ENCODE measurements at regions not wholly inside any gene's neighbourhood (a gene's known extent, or its start where the extent isn't known, plus 50 kb on each side); places are given as distances from the start of the nearest gene placed in this dataset.

- Mint-ChIP-seq H3K9me3 (ENCODE audit: low read depth) (no peaks in the 10 kb centered on the region), H3K4me3 (no peak overlapping the region), H3K36me3 (no peaks in the 10 kb centered on the region), H3K27me3 (peaks cover 5% of the 10 kb centered on the region), H3K27ac (no peak overlapping the region), H3K4me1 (ENCODE audit: low read depth) (no peaks in the 10 kb centered on the region)
Observed at GRCh38 chr7:16069998-16070397, 351.3 kb downstream of the CRPPA start.

- no peaks in the 10 kb centered on the region for H3K9me3 Mint-ChIP-seq (ENCODE audit: low read depth)
- H3K27me3 Mint-ChIP-seq, result peaks cover 7% of the 10 kb centered on the region
- no peak overlapping the region for H3K4me3 Mint-ChIP-seq
- H3K27ac Mint-ChIP-seq, result no peak overlapping the region
- no peaks in the 10 kb centered on the region for H3K4me1 Mint-ChIP-seq (ENCODE audit: low read depth)
- H3K36me3 Mint-ChIP-seq, result no peaks in the 10 kb centered on the region
Observed at GRCh38 chr7:16068183-16068582, 353.2 kb downstream of the CRPPA start.

- no peak overlapping the region for H3K4me3 Mint-ChIP-seq
- peaks cover 7% of the 10 kb centered on the region for H3K27me3 Mint-ChIP-seq
- H3K9me3 Mint-ChIP-seq (ENCODE audit: low read depth), result no peaks in the 10 kb centered on the region
- no peaks in the 10 kb centered on the region for H3K4me1 Mint-ChIP-seq (ENCODE audit: low read depth)
- H3K36me3 Mint-ChIP-seq, result no peaks in the 10 kb centered on the region
- H3K27ac Mint-ChIP-seq, result no peak overlapping the region
Observed at GRCh38 chr7:16067711-16068110, 353.6 kb downstream of the CRPPA start.

- peaks cover 7% of the 10 kb centered on the region for H3K27me3 Mint-ChIP-seq
- H3K9me3 Mint-ChIP-seq (ENCODE audit: low read depth), result no peaks in the 10 kb centered on the region
- H3K36me3 Mint-ChIP-seq, result no peaks in the 10 kb centered on the region
- H3K27ac Mint-ChIP-seq, result no peak overlapping the region
- H3K4me3 Mint-ChIP-seq, result no peak overlapping the region
- H3K4me1 Mint-ChIP-seq (ENCODE audit: low read depth), result no peaks in the 10 kb centered on the region
Observed at GRCh38 chr7:16066805-16067459, 354.4 kb downstream of the CRPPA start.

GRCh38 chr7:16065939-16066338 is 355.4 kb downstream of the CRPPA start:
- H3K36me3 Mint-ChIP-seq, result no peaks in the 10 kb centered on the region
- no peak overlapping the region for H3K27ac Mint-ChIP-seq
- no peaks in the 10 kb centered on the region for H3K4me1 Mint-ChIP-seq (ENCODE audit: low read depth)
- no peaks in the 10 kb centered on the region for H3K9me3 Mint-ChIP-seq (ENCODE audit: low read depth)
- no peak overlapping the region for H3K4me3 Mint-ChIP-seq
- H3K27me3 Mint-ChIP-seq, result peaks cover 7% of the 10 kb centered on the region

- Mint-ChIP-seq H3K27me3 (peaks cover 5% of the 10 kb centered on the region), H3K36me3 (no peaks in the 10 kb centered on the region), H3K4me3 (no peak overlapping the region), H3K4me1 (ENCODE audit: low read depth) (no peaks in the 10 kb centered on the region), H3K9me3 (ENCODE audit: low read depth) (no peaks in the 10 kb centered on the region), H3K27ac (no peak overlapping the region)
Observed at GRCh38 chr7:16063716-16064675, 357.3 kb downstream of the CRPPA start.

- H3K36me3 Mint-ChIP-seq, result no peaks in the 10 kb centered on the region
- H3K27me3 Mint-ChIP-seq, result peaks cover 5% of the 10 kb centered on the region
- no peaks in the 10 kb centered on the region for H3K9me3 Mint-ChIP-seq (ENCODE audit: low read depth)
- H3K27ac Mint-ChIP-seq, result no peak overlapping the region
- no peak overlapping the region for H3K4me3 Mint-ChIP-seq
- no peaks in the 10 kb centered on the region for H3K4me1 Mint-ChIP-seq (ENCODE audit: low read depth)
Observed at GRCh38 chr7:16063221-16063620, 358.1 kb downstream of the CRPPA start.

GRCh38 chr7:16062269-16062668 is 359.1 kb downstream of the CRPPA start:
- no peaks in the 10 kb centered on the region for H3K36me3 Mint-ChIP-seq
- H3K27me3 Mint-ChIP-seq, result peaks cover 4% of the 10 kb centered on the region
- no peak overlapping the region for H3K4me3 Mint-ChIP-seq
- H3K9me3 Mint-ChIP-seq (ENCODE audit: low read depth), result no peaks in the 10 kb centered on the region
- H3K4me1 Mint-ChIP-seq (ENCODE audit: low read depth), result no peaks in the 10 kb centered on the region
- H3K27ac Mint-ChIP-seq, result no peak overlapping the region

- Mint-ChIP-seq H3K4me1 (ENCODE audit: low read depth) (no peaks in the 10 kb centered on the region), H3K4me3 (no peak overlapping the region), H3K27ac (no peak overlapping the region), H3K9me3 (ENCODE audit: low read depth) (no peaks in the 10 kb centered on the region), H3K36me3 (no peaks in the 10 kb centered on the region), H3K27me3 (peaks cover 2% of the 10 kb centered on the region)
Observed at GRCh38 chr7:16061630-16062029, 359.7 kb downstream of the CRPPA start.

- Mint-ChIP-seq H3K9me3 (ENCODE audit: low read depth) (no peaks in the 10 kb centered on the region), H3K4me3 (no peak overlapping the region), H3K4me1 (ENCODE audit: low read depth) (no peaks in the 10 kb centered on the region), H3K27me3 (peaks cover 2% of the 10 kb centered on the region), H3K36me3 (no peaks in the 10 kb centered on the region), H3K27ac (no peak overlapping the region)
Observed at GRCh38 chr7:16061011-16061410, 360.3 kb downstream of the CRPPA start.

GRCh38 chr7:16060502-16060901 is 360.8 kb downstream of the CRPPA start:
- Mint-ChIP-seq H3K9me3 (ENCODE audit: low read depth) (no peaks in the 10 kb centered on the region), H3K4me3 (no peak overlapping the region), H3K27me3 (peaks cover 2% of the 10 kb centered on the region), H3K36me3 (no peaks in the 10 kb centered on the region), H3K4me1 (ENCODE audit: low read depth) (no peaks in the 10 kb centered on the region), H3K27ac (no peak overlapping the region)

GRCh38 chr7:16055263-16055976 is 365.9 kb downstream of the CRPPA start:
- no peak overlapping the region for H3K4me3 Mint-ChIP-seq
- H3K27me3 Mint-ChIP-seq, result no peaks in the 10 kb centered on the region
- H3K27ac Mint-ChIP-seq, result no peak overlapping the region
- no peaks in the 10 kb centered on the region for H3K4me1 Mint-ChIP-seq (ENCODE audit: low read depth)
- H3K9me3 Mint-ChIP-seq (ENCODE audit: low read depth), result no peaks in the 10 kb centered on the region
- no peaks in the 10 kb centered on the region for H3K36me3 Mint-ChIP-seq

- no peaks in the 10 kb centered on the region for H3K27me3 Mint-ChIP-seq
- no peaks in the 10 kb centered on the region for H3K4me1 Mint-ChIP-seq (ENCODE audit: low read depth)
- no peaks in the 10 kb centered on the region for H3K36me3 Mint-ChIP-seq
- no peaks in the 10 kb centered on the region for H3K9me3 Mint-ChIP-seq (ENCODE audit: low read depth)
- H3K4me3 Mint-ChIP-seq, result no peak overlapping the region
- no peak overlapping the region for H3K27ac Mint-ChIP-seq
Observed at GRCh38 chr7:16051561-16052255, 365.2 kb upstream of the MEOX2 start.

GRCh38 chr7:16046041-16046440 is 359.6 kb upstream of the MEOX2 start:
- no peak overlapping the region for H3K27ac Mint-ChIP-seq
- no peaks in the 10 kb centered on the region for H3K27me3 Mint-ChIP-seq
- no peaks in the 10 kb centered on the region for H3K36me3 Mint-ChIP-seq
- H3K4me1 Mint-ChIP-seq (ENCODE audit: low read depth), result no peaks in the 10 kb centered on the region
- H3K9me3 Mint-ChIP-seq (ENCODE audit: low read depth), result no peaks in the 10 kb centered on the region
- H3K4me3 Mint-ChIP-seq, result no peak overlapping the region
